Lower leg skin (tissue), 4 donors: ENCODE measurements at regions not wholly inside any gene's neighbourhood (a gene's known extent, or its start where the extent isn't known, plus 50 kb on each side); places are given as distances from the start of the nearest gene placed in this dataset.
"Not testable (repeated sequence)": the region's sequence is repeated elsewhere in the genome, so short reads cannot be mapped to it uniquely, and the experiment has no call there.

Source experiments
- DNase-seq, 2 donors: peaks; one replicate each; pipeline ENCODE4 v3.0.0-alpha.2; 2019; ENCODE audit warnings: low spot score in 2 of 2
- H3K4me3 ChIP-seq: fragments of 200-600 bp; sonication (generic); 2 replicates; pipeline ENCODE4 v1.5.1; 2017; ENCODE audit warnings: mild to moderate bottlenecking, low read depth; ENCODE audit not compliant: poor library complexity, severe bottlenecking
- POLR2A ChIP-seq, 2 donors: fragments of 450-650 bp; IDR thresholded peaks; one replicate each; pipeline ENCODE4 v1.6.1; 2016 to 2017; ENCODE audit warnings: antibody characterized with exemption in 2 of 2, mild to moderate bottlenecking in 1 of 2, moderate library complexity in 1 of 2
- WGBS, 2 donors: methylation state at CpG; one replicate each; pipeline ENCODE4 v1.1.5; 2018; 5-methylcytosine and 5-hydroxymethylcytosine counted together
- intact Hi-C: fragments of 100-400 bp; cut with DNase I; formaldehyde crosslinking; loops from one replicate; pipeline ENCODE4 v1.15.0; 2023; ENCODE audit warnings: low total_unique reads
- TF ChIP-seq, protein P1 (sequence below), 3 donors: fragments of 450-650 bp; IDR thresholded peaks; one replicate each; pipeline ENCODE4 v1.5.1; 2016; ENCODE audit warnings: antibody characterized with exemption in 3 of 3, mild to moderate bottlenecking in 3 of 3, moderate library complexity in 2 of 3

DNA sequence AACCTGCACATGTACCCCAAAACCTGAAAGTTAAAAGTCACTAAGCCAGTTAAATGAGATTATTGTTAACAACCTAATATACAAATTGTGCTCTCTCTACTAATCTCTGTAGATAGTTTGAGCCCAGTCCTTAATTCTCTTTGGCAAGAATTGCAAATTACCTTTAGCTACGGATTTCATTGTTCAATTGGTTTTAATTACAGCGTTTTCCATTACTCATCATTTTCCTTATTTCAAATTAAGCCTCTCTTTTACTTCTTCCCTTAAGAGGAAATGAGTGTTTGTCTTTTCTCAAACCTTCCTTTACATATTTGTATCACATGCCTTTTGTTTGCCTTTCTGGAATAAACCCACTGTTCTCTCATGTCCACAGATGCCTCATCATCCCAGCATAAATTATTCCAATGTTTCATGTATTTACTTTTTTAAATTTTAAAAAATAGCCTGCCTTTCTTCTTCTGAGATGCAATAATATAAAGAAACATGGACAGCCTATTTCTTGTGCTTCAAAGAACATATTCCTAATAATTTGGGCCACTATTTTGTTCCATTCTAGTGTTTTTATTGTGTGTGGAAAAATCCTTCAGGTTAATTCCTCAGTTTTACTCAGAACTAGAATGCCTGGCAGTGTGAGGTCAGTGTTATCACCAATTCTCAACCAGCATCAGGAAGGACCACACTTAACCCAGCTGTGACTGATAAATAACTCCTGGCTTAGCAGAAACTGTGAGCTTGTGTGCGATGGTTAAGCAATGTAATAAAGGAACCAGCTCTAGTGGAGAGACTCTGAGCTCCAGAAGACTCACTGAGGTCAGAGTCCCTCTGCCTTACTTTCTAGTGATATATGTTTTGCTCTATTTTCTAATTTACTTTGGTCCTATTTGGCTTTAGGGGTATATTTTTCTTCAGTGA is 600.5 kb downstream of the LTN1 start:
- intact Hi-C loops = no loop called here
- 71 to 74% methylated on average over 3 of the region's 3 CpGs for WGBS, 2 donors
- TF ChIP-seq, protein P1, sequence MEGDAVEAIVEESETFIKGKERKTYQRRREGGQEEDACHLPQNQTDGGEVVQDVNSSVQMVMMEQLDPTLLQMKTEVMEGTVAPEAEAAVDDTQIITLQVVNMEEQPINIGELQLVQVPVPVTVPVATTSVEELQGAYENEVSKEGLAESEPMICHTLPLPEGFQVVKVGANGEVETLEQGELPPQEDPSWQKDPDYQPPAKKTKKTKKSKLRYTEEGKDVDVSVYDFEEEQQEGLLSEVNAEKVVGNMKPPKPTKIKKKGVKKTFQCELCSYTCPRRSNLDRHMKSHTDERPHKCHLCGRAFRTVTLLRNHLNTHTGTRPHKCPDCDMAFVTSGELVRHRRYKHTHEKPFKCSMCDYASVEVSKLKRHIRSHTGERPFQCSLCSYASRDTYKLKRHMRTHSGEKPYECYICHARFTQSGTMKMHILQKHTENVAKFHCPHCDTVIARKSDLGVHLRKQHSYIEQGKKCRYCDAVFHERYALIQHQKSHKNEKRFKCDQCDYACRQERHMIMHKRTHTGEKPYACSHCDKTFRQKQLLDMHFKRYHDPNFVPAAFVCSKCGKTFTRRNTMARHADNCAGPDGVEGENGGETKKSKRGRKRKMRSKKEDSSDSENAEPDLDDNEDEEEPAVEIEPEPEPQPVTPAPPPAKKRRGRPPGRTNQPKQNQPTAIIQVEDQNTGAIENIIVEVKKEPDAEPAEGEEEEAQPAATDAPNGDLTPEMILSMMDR (IDR thresholded peaks at IDR 0.05) = no peak
- DNase-seq = no peak
- H3K4me3 ChIP-seq = no peak overlapping the region

DNA sequence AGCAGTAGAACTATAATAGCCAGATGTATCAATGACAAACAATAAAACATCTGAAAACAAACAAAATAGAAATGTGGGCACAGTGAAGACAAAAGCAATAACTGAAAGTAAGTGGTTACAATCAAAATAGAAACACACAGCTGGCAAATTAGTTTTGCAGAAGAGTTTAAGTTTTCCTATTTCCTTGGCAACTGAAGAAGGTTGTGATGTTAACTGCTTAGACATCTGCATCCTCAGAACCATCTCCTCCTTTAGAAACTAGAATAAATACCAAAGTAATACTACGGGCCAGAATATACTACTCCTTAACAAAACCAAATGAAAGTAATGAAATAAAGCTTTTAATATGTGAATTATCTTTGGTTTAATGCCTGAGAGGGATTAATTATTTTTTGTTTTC is 605.5 kb downstream of the LTN1 start:
- intact Hi-C loops = no loop called here
- H3K4me3 ChIP-seq = no peak overlapping the region
- 77 to 80% methylated on average over 1 of the region's 1 CpG for WGBS, 2 donors
- DNase-seq = no peak
- TF ChIP-seq POLR2A (IDR thresholded peaks at IDR 0.05) = no peak
- TF ChIP-seq, protein P1 (IDR thresholded peaks at IDR 0.05) = no peak

DNA sequence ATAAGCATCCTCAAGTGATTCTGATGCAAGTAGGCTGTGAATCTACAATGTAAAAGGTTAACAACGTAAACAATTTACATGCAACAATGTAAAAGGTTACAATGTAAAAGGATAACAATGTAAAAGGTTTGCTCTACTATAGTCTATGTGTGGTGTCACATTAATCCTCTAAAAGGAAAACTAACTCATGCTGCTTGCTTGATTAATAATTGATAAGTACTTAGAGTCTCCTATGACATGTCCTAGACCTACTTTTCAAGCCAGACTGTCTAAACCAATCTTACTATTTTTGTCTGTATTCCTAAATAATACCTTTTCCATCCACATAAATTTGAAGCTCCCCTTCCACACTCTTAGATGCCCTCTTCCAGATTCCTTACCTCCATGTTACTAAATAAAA is 606.8 kb downstream of the LTN1 start:
- no peak for DNase-seq
- H3K4me3 ChIP-seq = no peak overlapping the region
- WGBS, 2 donors = 93 to 94% methylated on average over 1 of the region's 1 CpG
- intact Hi-C loops = no loop called here
- TF ChIP-seq, protein P1 (IDR thresholded peaks at IDR 0.05) = no peak
- TF ChIP-seq POLR2A (IDR thresholded peaks at IDR 0.05) = no peak

- H3K4me3 ChIP-seq, DNase-seq, intact Hi-C loops: not testable (repeated sequence)
- 66 to 83% methylated on average over 2 of the region's 2 CpGs for WGBS, 2 donors
Observed at GRCh38 chr21:28381000-28381745, 611.5 kb downstream of the LTN1 start.

GRCh38 chr21:28380241-28380640 is 612.4 kb downstream of the LTN1 start:
- WGBS, 2 donors = 88 to 92% methylated on average over 7 of the region's 7 CpGs
- TF ChIP-seq, protein P1 (IDR thresholded peaks at IDR 0.05) = no peak
- TF ChIP-seq POLR2A (IDR thresholded peaks at IDR 0.05) = no peak
- intact Hi-C loops = no loop called here
- no peak overlapping the region for H3K4me3 ChIP-seq
- DNase-seq = no peak

GRCh38 chr21:28378026-28378425 is 614.7 kb downstream of the LTN1 start:
- WGBS, 2 donors = 91 to 94% methylated on average over 2 of the region's 2 CpGs
- no peak overlapping the region for H3K4me3 ChIP-seq
- DNase-seq = no peak
- TF ChIP-seq, protein P1 (IDR thresholded peaks at IDR 0.05) = no peak
- no peak for TF ChIP-seq POLR2A (IDR thresholded peaks at IDR 0.05)
- intact Hi-C loops = no loop called here
